OCI-M2 (cell line): ENCODE measurements at regions not wholly inside any gene's neighbourhood (a gene's known extent, or its start where the extent isn't known, plus 50 kb on each side); places are given as distances from the start of the nearest gene placed in this dataset.
"Not testable (repeated sequence)": the region's sequence is repeated elsewhere in the genome, so short reads cannot be mapped to it uniquely, and the experiment has no call there.

ENCODE experiments used
- DNase-seq: peaks from one replicate; lab custom pipeline; 2025; ENCODE audit not compliant: unreplicated experiment; lab: John Stamatoyannopoulos, UW

DNA sequence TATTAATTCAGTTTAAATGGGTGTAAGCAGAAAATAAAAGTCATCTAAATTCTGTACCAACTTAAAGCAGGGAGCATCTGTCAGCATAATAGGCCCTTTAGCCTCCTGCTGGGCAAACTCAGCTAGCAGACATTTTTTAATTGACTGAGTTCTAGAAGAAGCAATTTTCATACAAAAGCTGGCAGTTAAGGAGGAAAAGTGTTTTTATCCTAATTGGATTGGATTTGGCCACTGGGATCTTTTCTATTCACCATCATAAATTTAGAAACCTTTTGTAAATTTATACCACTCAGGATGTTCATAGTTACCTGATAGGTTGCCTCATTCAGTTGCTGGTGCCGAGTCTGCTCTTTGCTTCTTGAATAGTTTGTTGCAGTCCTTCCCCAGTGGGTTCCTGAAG is 262.7 kb upstream of the FSIP2 start:
- no peak for DNase-seq

DNA sequence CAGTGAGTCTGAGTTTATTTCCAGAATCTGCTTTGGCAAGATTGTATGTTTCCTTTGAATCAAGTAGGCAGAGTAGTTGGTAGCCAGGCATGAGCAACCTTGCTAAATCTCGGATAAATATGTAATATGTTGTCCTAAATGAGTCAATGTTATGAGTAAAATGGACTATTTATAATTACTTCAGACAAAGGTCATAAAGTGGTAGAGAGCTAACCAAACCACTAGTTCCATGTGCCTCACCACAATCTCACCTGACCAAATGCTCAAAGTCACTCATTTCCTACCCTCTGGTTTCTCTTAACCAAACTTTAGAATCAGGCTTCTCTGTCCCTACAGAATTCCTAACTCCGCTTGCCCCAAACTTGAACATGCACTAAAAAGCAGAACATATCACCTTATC is 261.2 kb upstream of the FSIP2 start:
- no peak for DNase-seq

DNA sequence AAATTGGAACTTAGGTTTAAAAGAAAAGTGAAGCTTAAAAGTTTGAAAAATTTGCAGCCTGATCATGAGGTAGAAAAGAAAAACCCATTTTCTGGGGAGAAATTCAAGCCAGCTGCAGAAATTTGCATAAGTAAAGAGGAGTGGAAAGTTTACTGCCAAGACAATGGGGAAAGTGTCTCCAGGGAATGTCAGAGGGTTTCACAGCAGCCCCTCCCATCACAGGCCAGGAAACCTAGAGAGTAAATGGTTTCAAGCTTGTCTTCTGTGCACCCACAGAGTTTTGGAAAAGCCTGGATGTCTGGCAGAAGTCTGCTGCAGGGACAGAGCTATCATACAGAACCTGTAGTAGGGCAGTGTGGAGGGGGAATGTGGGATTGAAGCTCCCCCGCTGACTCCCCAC is 254.0 kb upstream of the FSIP2 start:
- DNase-seq = no peak

DNA sequence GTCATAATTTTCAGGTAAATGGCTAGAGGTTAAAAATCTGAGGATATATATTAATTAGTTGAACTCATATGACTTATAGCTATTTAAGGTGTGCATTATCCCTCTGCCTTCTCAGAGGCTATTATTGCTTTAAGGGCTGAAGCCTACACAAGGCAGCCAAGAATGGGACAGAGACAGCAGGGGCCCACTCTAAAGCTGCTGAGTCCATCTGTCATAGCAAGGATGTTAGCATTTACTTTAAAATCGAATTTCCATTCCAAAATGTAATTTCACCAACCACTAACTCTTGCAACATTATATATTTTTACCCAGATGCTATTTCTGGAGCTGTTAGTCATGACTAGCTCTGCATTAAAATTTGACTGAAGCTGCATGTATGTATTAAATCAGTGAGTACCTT is 236.3 kb upstream of the FSIP2 start:
- DNase-seq = no peak

DNA sequence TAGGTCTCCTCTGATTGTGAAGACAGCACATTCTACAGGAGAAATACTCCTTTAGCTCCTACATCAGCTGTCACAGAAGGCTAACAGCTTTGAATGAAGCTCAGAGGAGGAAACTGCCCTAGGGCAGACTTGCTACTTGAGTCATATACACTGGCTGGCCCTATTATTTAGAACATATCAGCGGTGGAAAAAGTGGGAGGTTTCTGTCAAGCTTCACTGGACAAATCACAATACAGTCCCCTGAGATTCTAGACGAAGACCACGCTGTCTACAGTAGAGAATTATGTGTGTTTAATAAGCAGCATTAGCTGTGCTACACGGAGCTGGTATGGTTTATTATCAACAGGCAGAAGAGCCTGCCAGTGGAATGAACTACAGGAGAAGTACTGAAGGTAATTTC is 230.9 kb upstream of the FSIP2 start:
- no peak for DNase-seq

DNA sequence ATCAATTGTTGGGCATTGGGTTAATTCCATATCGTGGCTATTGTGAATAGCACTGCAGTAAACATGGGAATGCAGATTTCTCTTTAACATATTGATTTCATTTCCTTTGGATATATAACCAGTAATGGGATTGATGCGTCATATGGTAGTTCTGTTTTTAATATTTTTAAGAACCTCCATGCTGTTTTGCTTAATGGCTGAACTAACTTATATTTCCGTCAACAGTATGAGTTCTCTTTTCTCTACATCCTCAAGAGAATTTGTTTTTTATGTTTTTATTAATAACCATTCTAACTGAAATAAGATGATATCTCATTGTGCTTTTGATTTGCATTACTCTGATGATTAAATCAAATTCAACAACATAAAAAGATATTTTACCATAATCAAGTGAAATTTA is 228.5 kb upstream of the FSIP2 start:
- no peak for DNase-seq

DNA sequence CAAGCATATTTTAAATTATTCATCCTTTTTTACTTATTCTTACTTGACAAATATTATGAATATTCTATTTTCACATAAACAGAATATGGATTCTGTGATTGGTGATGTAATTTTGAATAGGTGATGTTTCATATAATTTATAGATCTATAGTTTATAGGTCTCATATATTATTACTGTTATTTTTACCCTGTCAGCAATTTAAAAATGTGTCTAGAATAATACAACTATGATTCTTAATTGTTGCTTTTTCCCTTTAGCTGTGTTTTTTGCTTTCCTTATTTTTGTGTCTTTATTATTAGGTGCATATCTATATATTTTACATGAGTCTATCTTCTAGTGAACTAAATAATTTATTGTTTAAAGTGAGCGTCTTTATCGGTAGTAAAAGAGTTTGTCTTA is 226.7 kb upstream of the FSIP2 start:
- DNase-seq = no peak

DNA sequence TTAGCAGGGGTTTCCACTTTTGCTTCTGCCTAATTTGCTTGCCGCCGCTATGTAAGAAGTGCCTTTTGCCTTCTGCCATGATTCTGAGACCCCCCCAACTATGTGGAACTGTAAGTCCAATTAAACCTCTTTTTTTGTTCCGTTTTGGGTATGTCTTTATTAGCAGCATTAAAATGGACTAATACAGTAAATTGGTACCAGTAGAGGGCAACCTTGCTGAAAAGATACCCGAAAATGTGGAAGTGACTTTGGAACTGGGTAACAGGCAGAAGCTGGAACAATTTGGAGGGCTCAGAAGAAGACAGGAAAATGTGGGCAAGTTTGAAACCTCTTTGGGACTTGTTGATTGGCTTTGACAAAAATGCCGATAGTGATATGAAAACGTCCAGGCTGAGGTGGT is 216.1 kb upstream of the FSIP2 start:
- no peak for DNase-seq

DNA sequence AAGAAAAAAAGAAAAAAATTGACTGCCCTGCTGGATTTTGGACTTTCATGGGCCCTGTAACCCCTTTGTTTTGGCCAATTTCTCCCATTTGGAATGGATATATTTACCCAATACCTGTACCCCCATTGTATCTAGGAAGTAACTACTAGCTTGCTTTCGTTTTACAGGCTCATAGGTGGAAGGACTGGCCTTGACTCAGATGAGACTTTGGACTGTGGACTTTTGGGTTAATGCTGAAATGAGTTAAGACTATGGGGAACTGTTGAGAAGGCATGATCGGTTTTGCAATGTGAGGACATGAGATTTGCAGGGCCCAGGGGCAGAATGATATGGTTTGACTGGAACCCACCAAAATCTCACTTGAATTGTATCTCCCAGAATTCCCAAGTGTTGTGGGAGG is 214.4 kb upstream of the FSIP2 start:
- DNase-seq = not testable (repeated sequence)

DNA sequence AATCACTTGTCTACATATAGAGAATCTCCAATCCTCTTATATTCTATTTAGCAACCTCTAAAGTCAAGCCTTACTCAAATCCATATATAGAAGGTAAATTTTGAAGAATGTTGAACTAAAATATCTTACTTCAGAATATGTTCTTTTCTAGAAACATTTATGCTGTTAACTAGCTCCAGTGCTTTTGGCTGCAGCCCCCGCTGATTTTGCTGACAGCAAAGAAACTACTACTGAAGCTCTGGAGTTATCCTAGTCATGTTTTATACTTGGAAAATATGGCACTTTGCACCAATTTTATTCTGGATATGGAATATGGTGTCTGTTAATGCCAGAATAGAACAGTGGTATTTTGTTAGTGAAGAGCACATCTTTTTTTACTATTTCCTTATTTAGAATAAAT is 212.4 kb upstream of the FSIP2 start:
- DNase-seq = no peak

DNA sequence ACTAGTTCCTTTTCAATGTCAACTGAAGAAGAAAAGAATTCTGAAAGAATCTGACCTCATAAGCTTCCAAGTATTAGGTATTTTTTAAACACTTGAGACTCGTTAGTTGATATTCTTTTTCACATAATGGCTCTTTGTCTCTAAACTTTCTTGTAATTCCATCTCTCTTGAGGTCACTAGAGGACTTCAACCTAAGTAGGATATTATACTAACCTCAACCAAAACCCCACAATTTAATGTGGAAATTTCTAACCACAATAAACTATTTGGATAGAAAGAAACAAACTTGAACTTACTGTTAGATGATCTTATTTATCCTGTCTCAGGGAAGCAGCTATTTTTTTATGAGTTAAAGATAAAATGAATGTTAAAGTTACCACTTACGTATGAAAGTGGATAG is 206.9 kb upstream of the FSIP2 start:
- DNase-seq = no peak

DNA sequence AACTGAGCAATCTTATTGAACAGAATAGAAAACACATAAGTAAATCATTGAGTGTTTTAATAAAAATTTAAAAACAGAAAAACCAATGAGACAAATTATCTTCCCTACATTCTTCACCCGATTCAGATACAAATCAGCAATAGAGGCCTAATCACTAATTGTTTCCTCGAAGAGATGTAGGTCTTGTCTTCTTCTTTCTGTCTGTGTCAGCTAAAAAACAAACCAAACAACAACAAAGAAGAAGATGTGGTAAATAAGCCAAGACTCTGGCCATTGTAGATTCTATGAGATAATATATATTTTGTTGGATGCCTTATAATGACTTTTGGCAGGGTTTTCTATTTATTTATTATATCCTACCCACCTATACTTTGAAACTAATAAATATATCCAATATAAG is 200.9 kb upstream of the FSIP2 start:
- DNase-seq = no peak

DNA sequence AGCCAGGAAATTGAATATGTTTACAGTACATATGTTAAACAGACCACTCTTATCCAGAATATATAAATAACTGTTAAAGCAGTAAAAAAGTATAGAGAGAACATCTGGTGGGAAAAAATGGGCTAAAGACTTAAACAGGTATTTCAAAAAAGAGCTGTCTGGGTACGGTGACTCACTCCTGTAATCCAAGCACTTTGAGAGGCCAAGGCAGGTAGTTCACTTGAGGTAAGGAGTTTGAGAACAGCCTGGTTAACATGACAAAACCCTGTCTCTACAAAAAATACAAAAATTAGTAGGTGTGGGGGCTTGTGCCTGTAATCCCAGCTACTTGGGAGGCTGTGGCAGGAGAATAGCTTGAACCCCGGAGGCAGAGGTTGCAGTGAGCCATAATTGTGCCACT is 171.4 kb upstream of the FSIP2 start:
- no peak for DNase-seq

DNA sequence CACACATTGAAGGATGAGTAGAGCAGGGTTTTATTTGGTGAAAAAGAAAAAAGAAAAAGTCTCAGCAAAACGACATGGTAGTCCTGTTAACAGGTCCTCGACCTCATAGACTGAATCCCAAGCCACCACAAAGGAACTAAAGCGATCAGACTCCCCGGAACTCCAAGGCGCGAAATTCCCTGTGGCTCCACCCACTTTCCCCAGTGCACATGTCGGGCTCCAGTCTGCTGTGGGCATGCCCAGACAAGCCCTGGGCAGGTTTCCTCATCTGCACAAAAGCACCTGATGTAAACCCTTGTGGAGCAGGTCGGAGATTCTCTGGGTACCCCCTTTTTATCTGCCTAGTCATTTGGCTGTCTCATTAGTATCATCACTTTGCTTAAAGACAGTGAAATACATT is 170.7 kb upstream of the FSIP2 start:
- no peak for DNase-seq

DNA sequence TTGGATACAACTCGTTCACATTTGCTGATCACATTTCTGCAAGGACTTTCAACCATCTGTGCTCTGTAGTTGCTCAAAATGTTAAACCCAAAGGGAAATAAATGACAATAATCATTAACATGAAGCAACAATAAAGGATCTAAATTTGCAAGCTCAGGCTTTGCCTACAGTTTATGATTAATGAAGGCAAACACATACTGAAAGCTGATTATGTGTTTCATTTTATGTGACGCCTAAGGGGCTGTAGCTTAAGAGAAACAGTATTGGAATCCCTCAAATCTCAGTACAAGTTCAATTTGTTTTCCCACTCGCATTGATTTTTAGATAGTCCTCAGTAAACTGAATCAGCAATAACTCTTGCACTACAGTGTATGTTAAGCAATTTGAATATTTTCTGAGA is 160.3 kb upstream of the FSIP2 start:
- DNase-seq = no peak

DNA sequence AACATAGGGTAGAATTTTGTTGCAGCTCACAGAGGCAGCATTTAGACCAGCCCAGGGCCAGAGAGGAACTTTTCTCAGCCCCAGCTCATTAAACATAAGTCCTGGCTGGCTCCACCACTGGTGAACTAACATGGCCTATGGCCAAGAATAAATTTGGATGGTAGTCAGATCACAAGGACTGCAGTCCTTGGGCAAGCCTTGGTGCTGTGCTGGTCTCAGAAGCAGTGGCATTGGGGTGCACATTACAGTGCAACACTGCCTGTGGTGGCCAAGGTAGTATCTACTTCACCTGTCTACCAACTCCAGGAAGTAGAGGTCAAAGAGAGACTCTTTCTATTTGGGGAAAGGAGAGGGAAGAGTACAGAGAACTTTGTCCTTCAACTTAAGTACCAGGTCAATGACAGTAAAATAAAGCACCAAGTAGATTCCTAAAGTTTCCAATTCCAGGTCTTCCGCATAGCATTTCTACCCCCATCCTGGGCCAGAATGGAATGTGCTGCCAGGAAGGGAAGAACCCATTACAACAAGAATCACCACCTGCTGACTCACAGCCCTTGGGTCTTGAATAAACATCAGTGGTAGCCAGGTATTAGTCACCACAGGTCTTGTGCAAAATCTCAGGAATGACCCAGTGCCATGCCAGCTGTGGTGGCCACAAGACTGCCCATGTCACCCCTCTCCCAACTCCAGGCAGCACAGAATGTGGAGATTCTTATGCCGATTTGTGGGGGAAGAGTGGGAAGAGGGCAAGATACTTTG is 155.4 kb upstream of the FSIP2 start:
- DNase-seq = no peak

DNA sequence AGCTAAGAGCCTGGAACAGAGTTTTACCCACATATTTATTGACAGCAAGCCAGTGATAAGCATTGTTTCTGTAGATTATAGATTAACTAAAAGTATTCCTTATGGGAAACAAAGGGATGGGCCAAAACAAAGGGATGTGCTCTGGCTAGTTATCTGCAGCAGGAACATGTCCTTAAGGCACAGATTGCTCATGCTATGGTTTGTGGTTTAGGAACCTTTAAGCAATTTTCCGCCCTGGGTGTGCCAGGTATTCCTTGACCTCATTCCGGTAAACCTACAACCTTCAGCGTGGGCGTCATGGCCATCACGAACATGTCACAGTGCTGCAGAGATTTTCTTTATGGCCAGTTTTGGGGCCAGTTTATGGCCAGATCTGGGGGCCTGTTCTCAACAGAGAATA is 153.4 kb upstream of the FSIP2 start:
- not testable (repeated sequence) for DNase-seq

DNA sequence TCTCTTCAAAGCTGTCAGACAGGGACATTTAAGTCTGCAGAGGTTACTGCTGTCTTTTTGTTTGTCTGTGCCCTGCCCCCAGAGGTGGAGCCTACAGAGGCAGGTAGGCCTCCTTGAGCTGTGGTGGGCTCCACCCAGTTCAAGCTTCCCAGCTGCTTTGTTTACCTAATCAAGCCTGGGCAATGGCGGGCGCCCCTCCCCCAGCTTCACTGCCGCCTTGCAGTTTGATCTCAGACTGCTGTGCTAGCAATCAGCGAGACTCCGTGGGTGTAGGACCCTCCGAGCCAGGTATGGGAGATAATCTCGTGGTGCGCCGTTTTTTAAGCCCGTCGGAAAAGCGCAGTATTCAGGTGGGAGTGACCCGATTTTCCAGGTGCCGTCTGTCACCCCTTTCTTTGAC is 147.3 kb upstream of the FSIP2 start:
- DNase-seq = not testable (repeated sequence)

DNA sequence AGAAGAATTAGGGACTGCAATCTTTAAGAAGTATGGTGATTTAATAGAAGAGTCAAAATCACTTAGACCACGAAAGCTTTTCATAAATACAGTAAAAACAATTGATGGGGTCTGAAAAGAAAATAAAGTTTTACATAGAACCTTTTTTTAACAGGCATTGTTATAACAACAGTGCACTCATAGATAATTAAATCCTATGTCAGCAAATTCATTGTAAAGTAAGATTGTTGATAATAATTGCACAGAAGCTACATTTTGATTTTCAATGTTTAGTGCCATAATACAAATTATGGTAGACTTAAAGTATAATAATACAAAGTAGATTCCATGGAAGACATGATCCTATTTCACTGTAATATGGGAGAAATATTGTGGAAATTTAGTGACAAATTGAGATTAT is 130.7 kb upstream of the FSIP2 start:
- no peak for DNase-seq

DNA sequence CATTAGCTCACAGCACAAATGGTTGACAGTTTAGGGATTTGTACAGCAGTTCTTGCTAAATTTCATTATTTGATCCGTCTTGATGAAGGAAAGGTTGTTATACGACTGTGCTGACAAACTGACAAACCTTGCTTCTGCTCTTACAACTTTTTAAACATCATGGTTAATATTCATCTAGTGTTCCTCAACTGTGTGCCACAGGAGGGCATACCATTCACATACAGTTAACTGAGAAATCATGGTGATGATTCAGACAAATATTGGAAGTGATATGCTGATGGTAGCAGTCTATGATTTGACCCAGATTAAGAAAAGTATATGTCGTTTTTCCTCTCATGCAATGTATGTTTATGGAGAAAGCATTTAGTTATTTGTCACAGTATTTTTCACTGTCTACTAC is 129.8 kb upstream of the FSIP2 start:
- DNase-seq = no peak

DNA sequence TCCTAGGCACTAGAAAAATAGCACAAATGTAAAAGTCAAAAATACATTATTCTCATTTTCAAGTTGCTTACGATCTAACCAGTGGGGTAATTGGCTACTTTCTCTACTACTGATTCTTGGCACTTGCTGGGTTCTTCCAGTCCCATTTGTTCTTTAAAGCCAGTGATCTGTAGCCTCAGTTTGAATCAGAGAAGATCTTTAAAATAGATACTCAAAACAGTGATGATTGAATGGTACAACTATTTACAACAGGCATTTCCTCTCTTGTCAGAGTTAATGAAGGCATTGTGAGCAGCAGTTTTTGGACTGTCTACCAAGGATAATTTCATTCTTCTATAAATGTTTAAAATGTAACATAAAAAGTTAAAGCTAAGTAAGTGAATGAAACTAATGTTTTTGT is 128.3 kb upstream of the FSIP2 start:
- no peak for DNase-seq

DNA sequence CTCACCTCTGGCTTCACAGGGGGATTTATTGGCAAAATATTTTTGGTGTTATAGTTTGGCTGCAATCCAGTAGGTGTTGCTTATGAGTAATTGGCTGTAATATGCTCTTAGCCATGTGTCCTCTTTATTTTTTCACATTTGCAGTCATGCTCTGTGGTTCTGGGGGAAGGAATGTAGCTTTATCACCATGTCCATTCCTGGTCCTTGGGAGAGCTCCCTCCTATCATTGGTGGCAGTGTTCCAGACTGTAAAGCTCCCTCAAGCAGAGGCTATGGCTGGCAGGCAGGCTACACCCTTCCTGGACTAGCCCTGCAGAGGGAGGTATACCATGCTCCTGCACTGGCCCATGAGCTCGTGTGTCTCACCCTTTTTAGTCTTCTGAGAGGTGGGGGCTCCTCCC is 120.0 kb upstream of the FSIP2 start:
- no peak for DNase-seq

DNA sequence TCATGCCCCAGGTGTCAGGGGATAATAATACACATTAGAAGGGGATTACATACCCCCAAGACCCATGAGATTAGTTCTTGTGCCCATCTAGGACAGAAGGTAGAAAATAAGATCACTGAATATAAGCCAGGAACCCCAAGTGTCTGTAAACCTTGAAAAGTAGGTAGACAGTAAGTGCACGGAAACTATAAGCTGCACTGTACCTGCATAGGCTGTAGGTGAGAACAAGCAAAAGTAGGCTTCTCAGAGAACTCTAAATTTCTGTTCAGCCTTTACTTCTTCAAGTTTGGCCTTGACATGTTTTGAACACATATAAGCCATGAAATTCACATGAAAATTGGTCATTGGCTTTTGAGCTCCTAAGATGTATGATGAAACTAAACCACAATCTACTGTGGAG is 113.0 kb upstream of the FSIP2 start:
- DNase-seq = no peak

DNA sequence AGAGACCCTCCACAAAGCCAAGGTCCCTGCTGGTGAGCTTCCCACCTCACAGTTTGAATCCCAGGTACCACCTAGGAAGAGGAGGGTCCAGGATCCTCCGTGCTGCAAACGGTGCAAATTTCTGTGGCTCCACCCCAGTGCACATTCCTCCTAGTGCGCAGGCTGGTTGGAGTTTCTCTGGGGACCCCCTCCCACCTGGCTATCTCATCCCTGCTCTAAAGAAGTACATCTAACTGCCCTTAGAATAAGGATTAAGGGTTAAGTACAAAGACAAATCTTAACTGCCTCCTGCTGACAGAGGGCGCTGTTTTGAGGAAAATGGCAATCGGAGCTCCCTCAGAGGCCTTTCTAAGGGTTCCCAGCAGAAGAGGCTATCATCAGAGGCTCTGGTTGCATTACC is 109.6 kb upstream of the FSIP2 start:
- DNase-seq = no peak
